22Rv1 (cell line): ENCODE measurements at regions not wholly inside any gene's neighbourhood (a gene's known extent, or its start where the extent isn't known, plus 50 kb on each side); places are given as distances from the start of the nearest gene placed in this dataset.

Source experiments
- ZFX ChIP-seq: fragments of 450-650 bp; IDR thresholded peaks from 2 replicates; pipeline ENCODE4 v1.6.1; 2017; ENCODE audit warnings: antibody characterized with exemption, borderline replicate concordance
- TF ChIP-seq, protein P1 (sequence below): fragments of 450-650 bp; IDR thresholded peaks from 2 replicates; pipeline ENCODE4 v1.5.1; 2017; ENCODE audit warnings: mild to moderate bottlenecking

DNA sequence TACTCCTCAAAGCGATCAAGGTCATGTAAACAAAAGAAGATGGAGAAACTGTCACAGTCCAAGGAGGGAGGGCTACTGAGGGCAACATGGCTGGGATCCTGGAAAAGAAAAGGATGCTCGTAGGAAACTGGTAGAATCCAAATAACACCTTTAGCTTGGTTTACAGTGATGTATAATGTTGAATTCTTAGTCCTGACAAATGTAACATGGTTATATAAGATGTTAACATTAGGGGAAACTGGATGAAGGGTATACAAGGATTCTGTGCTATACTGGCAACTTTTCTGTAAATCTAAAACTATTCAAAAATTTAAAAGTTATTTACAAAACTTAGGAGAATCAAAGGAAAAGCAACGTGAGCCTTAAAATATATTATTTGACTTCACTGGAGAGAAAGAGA, 257.0 kb downstream of the TTC32 start:
- TF ChIP-seq, protein P1, sequence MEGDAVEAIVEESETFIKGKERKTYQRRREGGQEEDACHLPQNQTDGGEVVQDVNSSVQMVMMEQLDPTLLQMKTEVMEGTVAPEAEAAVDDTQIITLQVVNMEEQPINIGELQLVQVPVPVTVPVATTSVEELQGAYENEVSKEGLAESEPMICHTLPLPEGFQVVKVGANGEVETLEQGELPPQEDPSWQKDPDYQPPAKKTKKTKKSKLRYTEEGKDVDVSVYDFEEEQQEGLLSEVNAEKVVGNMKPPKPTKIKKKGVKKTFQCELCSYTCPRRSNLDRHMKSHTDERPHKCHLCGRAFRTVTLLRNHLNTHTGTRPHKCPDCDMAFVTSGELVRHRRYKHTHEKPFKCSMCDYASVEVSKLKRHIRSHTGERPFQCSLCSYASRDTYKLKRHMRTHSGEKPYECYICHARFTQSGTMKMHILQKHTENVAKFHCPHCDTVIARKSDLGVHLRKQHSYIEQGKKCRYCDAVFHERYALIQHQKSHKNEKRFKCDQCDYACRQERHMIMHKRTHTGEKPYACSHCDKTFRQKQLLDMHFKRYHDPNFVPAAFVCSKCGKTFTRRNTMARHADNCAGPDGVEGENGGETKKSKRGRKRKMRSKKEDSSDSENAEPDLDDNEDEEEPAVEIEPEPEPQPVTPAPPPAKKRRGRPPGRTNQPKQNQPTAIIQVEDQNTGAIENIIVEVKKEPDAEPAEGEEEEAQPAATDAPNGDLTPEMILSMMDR: no peak
- no peak for TF ChIP-seq ZFX
